ENCODE measurements at regions not wholly inside any gene's neighbourhood (a gene's known extent, or its start where the extent isn't known, plus 50 kb on each side); places are given as distances from the start of the nearest gene placed in this dataset.

DNA sequence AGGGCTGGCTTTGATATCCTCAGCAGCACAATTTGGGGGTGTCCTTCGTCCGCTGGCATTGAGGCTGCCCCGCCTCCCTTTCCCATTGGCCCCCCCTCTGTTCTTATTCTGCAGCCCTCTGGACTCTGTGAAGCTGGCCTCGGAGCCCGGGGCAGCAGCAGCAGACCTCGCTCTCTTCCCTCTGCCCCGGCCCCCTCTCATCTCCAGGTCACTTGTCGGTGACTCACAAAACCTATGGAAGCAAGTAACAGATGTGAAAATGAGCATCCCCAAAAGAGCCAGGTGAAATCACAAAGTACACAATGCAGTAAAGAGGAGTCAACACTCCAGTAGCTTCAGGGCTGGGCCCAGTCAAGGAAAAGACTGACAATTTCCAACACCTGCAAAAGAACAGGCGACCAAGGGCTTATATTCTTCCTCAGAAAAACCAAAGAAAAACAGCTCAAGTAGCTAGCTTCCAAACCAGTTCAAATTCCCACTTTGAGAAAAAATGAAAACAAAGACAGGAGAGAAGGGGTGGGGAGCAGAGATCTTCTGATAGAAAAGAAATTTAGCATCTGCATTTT lies 97.5 kb downstream of the ZNF608 start:
- peak overlapping the region in 1 of 12 donors; percentile 45 for H3K4me3 ChIP-seq

DNA sequence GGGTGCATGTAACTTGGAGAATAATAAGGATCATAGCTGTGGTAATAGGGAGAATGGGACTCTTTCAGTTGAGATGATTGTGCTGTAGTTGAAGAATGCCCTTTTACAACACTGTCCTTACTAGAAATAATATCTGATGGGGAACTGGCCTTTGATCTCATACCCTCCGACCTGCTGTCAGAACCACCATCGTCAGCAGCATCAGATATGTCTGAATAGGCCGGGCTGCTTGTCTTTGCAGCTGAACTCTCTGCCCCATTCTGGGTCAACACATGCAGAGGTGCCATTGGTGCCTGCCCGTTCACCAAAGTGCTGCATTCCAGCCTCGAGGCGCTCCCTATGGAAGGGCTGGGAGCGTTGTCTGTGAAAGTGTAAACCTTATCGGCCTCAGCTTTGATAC lies 99.1 kb downstream of the ZNF608 start:
- ATAC-seq = no peak
- no peak overlapping the region for H3K27ac ChIP-seq

More for the DNA sequence above, 97.5 kb downstream of the ZNF608 start:
- no peak for DNase-seq
- intact Hi-C loops (cut with DNase I) = loop anchor here in 2 of 10 donors (10.0 kb wide), 3 partner anchors 704 to 1186 kb away; no protein-coding TSS in a partner anchor
- Histone ChIP-seq H3K27ac (peak overlapping the region in 10 of 12 donors; percentile 35 to 92 (median 74)), H3K4me1 (peaks cover 7 to 50% (median 43%) of the 10 kb centered on the region in 12 donors), H3K9me3 (no peaks in the 10 kb centered on the region), H3K36me3 (peaks cover 0 to 29% (median 12%) of the 10 kb centered on the region in 9 donors), H3K27me3 (peaks cover 0 to 60% (median 0%) of the 10 kb centered on the region in 9 donors)
- WGBS, 4 donors = 73 to 89% (median 78%) methylated on average over 9 of the region's 9 CpGs
- ATAC-seq = no peak
- TF ChIP-seq, protein P1, sequence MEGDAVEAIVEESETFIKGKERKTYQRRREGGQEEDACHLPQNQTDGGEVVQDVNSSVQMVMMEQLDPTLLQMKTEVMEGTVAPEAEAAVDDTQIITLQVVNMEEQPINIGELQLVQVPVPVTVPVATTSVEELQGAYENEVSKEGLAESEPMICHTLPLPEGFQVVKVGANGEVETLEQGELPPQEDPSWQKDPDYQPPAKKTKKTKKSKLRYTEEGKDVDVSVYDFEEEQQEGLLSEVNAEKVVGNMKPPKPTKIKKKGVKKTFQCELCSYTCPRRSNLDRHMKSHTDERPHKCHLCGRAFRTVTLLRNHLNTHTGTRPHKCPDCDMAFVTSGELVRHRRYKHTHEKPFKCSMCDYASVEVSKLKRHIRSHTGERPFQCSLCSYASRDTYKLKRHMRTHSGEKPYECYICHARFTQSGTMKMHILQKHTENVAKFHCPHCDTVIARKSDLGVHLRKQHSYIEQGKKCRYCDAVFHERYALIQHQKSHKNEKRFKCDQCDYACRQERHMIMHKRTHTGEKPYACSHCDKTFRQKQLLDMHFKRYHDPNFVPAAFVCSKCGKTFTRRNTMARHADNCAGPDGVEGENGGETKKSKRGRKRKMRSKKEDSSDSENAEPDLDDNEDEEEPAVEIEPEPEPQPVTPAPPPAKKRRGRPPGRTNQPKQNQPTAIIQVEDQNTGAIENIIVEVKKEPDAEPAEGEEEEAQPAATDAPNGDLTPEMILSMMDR (IDR thresholded peaks at IDR 0.05) = no peak
- no peak for TF ChIP-seq POLR2A (IDR thresholded peaks at IDR 0.05)

DNA sequence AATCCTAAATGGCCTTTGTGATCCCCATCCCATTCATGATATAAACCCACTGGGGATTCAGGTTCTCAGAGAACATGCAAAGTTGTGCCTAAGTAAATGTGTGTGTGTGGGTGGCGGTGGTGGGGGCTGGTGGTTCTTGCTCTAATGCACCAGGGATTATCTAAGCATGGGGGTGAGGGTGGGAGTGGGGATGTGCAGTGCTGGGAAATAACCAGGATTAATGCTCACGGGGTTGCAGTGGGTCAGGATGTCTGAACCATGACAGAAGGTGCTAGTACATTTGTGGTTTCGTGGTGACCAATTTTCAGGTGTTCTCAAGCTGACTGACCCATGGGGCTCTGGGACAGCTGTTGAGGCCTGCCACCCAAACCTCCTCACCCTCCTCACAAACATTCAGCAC lies 101.0 kb downstream of the ZNF608 start:
- H3K9me3 ChIP-seq = no peaks in the 10 kb centered on the region
- no peak for ATAC-seq
- intact Hi-C loops (cut with DNase I) = loop anchor here in 2 of 10 donors (10.0 kb wide), 3 partner anchors 701 to 1189 kb away; no protein-coding TSS in a partner anchor
- peaks cover 0 to 56% (median 0%) of the 10 kb centered on the region in 9 donors for H3K27me3 ChIP-seq
- no peak overlapping the region for H3K4me3 ChIP-seq
- 97 to 100% (median 99%) methylated on average over 3 of the region's 3 CpGs for WGBS, 4 donors
- H3K27ac ChIP-seq = no peak overlapping the region
- TF ChIP-seq POLR2A (IDR thresholded peaks at IDR 0.05) = no peak
- TF ChIP-seq, protein P1 (IDR thresholded peaks at IDR 0.05) = no peak
- no peak for DNase-seq
- peaks cover 3 to 38% (median 22%) of the 10 kb centered on the region in 12 donors for H3K4me1 ChIP-seq
- H3K36me3 ChIP-seq = peaks cover 0 to 54% (median 21%) of the 10 kb centered on the region in 9 donors

More for the DNA sequence above, 99.1 kb downstream of the ZNF608 start:
- intact Hi-C loops (cut with DNase I) = loop anchor here in 2 of 10 donors (10.0 kb wide), 3 partner anchors 703 to 1187 kb away; no protein-coding TSS in a partner anchor
- Histone ChIP-seq H3K9me3 (no peaks in the 10 kb centered on the region), H3K36me3 (peaks cover 0 to 41% (median 21%) of the 10 kb centered on the region in 9 donors), H3K4me1 (peaks cover 7 to 42% (median 36%) of the 10 kb centered on the region in 12 donors), H3K4me3 (no peak overlapping the region), H3K27me3 (peaks cover 0 to 63% (median 0%) of the 10 kb centered on the region in 9 donors)
- TF ChIP-seq, protein P1 (IDR thresholded peaks at IDR 0.05) = no peak
- no peak for TF ChIP-seq POLR2A (IDR thresholded peaks at IDR 0.05)
- WGBS, 4 donors = 96 to 98% (median 98%) methylated on average over 8 of the region's 8 CpGs
- no peak for DNase-seq

GRCh38 chr5:124644582-124644981 lies 101.9 kb downstream of the ZNF608 start:
- ATAC-seq = no peak
- peaks cover 0 to 58% (median 0%) of the 10 kb centered on the region in 9 donors for H3K27me3 ChIP-seq
- WGBS, 4 donors = 76 to 95% (median 83%) methylated on average over 1 of the region's 1 CpG
- H3K27ac ChIP-seq = no peak overlapping the region
- peaks cover 0 to 30% (median 14%) of the 10 kb centered on the region in 12 donors for H3K4me1 ChIP-seq
- no peak for TF ChIP-seq POLR2A (IDR thresholded peaks at IDR 0.05)
- TF ChIP-seq, protein P1 (IDR thresholded peaks at IDR 0.05) = no peak
- DNase-seq = no peak
- no peak overlapping the region for H3K4me3 ChIP-seq
- H3K9me3 ChIP-seq = no peaks in the 10 kb centered on the region
- peaks cover 0 to 59% (median 21%) of the 10 kb centered on the region in 9 donors for H3K36me3 ChIP-seq
- intact Hi-C loops (cut with DNase I) = loop anchor here in 2 of 10 donors (10.0 kb wide), 3 partner anchors 700 to 1190 kb away; no protein-coding TSS in a partner anchor
